ENCODE measurements at regions not wholly inside any gene's neighbourhood (a gene's known extent, or its start where the extent isn't known, plus 50 kb on each side); places are given as distances from the start of the nearest gene placed in this dataset.
"Not testable (repeated sequence)": the region's sequence is repeated elsewhere in the genome, so short reads cannot be mapped to it uniquely, and the experiment has no call there.

DNA sequence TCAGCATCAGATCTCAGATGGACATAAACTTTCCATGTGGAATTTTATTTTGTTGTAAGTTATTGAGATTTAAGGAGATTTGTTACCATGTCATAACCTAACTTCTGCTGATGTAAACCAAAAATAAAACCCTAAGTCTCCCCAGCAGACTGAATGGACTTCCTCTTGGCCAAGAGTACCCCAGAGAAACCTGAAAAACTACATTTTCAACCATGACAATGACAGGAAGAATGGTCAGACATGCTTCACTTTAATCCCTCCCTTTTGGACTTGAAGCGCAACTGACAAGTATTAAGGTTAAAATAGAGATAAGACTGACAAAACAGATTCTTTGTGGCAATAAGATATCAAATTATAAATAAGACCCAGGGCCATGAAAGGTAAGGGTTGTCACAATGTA lies 579.7 kb upstream of the RAG2 start:
- Histone ChIP-seq H3K27ac (no peak overlapping the region), H3K4me3 (no peak overlapping the region)
- DNase-seq (ENCODE audit: low spot score), result no peak
- TF ChIP-seq, protein P1, sequence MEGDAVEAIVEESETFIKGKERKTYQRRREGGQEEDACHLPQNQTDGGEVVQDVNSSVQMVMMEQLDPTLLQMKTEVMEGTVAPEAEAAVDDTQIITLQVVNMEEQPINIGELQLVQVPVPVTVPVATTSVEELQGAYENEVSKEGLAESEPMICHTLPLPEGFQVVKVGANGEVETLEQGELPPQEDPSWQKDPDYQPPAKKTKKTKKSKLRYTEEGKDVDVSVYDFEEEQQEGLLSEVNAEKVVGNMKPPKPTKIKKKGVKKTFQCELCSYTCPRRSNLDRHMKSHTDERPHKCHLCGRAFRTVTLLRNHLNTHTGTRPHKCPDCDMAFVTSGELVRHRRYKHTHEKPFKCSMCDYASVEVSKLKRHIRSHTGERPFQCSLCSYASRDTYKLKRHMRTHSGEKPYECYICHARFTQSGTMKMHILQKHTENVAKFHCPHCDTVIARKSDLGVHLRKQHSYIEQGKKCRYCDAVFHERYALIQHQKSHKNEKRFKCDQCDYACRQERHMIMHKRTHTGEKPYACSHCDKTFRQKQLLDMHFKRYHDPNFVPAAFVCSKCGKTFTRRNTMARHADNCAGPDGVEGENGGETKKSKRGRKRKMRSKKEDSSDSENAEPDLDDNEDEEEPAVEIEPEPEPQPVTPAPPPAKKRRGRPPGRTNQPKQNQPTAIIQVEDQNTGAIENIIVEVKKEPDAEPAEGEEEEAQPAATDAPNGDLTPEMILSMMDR (IDR thresholded peaks at IDR 0.05), result no peak

DNA sequence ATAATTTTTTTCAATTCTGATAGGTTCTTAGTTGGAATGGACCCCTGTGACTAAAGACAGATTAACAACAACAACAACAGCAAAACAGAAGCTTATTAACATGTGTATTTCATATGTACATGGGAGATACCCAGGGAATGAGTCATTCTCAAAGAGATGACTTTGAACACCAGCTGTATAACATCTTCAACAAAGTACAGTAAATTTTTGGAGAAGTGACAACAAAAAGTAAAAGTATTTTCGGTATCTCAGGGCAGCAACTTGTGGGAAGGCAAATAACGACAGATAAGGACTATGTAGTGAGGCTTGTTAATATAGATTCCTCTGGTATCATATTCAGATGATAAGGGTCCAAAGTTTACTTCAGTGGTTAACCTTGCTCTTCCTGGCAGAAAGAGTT lies 573.4 kb upstream of the RAG2 start:
- TF ChIP-seq, protein P1 (IDR thresholded peaks at IDR 0.05), result no peak
- H3K27ac ChIP-seq, result no peak overlapping the region
- DNase-seq (ENCODE audit: low spot score), result no peak
- no peak overlapping the region for H3K4me3 ChIP-seq

- H3K4me3 ChIP-seq, result no peak overlapping the region
- no peak for DNase-seq (ENCODE audit: low spot score)
- TF ChIP-seq, protein P1 (IDR thresholded peaks at IDR 0.05), result no peak
- H3K27ac ChIP-seq, result no peak overlapping the region
These were observed 572.3 kb upstream of the RAG2 start for GRCh38 chr11:37170311-37170710.

DNA sequence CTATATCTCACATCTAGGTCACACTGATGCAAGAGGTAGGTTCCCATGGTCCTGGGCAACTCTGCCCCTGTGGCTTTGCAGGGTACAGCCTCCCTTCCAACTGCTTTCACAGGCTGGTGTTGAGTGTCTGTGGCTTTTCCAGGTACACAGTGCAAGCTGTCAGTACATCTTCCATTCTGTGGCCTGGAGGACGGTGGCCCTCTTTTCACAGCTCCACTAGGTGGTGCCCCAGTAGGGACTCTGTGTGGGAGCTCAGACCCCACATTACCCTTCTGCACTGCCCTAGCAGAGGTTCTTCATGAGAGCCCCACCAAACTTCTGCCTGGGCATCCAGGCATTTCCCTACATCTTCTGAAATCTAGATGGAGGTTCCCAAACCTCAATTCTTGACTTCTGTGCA lies 547.4 kb upstream of the RAG2 start:
- DNase-seq (ENCODE audit: low spot score); H3K4me3 ChIP-seq; H3K27ac ChIP-seq: not testable (repeated sequence)

- TF ChIP-seq, protein P1 (IDR thresholded peaks at IDR 0.05), result no peak
- H3K4me3 ChIP-seq, result no peak overlapping the region
- no peak overlapping the region for H3K27ac ChIP-seq
- DNase-seq (ENCODE audit: low spot score), result no peak
These were observed 544.6 kb upstream of the RAG2 start for GRCh38 chr11:37142591-37142990.

GRCh38 chr11:37141707-37142106 lies 543.7 kb upstream of the RAG2 start:
- no peak for DNase-seq (ENCODE audit: low spot score)
- TF ChIP-seq, protein P1 (IDR thresholded peaks at IDR 0.05), result no peak
- H3K4me3 ChIP-seq, result no peak overlapping the region
- no peak overlapping the region for H3K27ac ChIP-seq

GRCh38 chr11:37135606-37136005 lies 537.6 kb upstream of the RAG2 start:
- not testable (repeated sequence) for H3K4me3 ChIP-seq; H3K27ac ChIP-seq; DNase-seq (ENCODE audit: low spot score)

DNA sequence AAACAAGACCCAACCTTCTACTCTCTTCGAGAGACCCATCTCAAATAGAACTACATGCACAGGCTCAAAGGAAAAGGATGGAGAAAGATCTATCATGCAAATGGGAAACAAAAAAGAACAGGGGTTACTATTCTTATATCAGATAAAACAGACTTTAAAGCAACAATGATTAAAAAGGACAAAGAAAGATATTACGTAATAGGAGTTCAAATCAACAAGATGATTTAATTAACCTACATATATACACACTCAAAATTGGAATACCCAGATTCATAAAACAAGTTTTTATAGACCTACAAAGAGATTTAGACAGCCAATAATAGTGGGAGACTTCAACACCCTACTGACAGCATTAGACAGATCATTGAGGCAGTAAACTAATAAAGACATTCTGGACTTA lies 536.6 kb upstream of the RAG2 start:
- H3K4me3 ChIP-seq, result no peak overlapping the region
- no peak for DNase-seq (ENCODE audit: low spot score)
- TF ChIP-seq, protein P1 (IDR thresholded peaks at IDR 0.05), result no peak
- H3K27ac ChIP-seq, result no peak overlapping the region

Data from coronary artery (tissue), 2 donors.